ENCODE measurements at regions not wholly inside any gene's neighbourhood (a gene's known extent, or its start where the extent isn't known, plus 50 kb on each side); places are given as distances from the start of the nearest gene placed in this dataset.

GRCh38 chr13:44118881-44119280 lies 239.2 kb downstream of the LACC1 start:
- TF ChIP-seq POLR2AphosphoS5 (IDR thresholded peaks at IDR 0.05; ENCODE audit: low read depth, low read length) (no peak), PCBP2 (optimal IDR thresholded peaks at IDR 0.05; ENCODE audit: low read depth, low read length, poor library complexity, severe bottlenecking) (no peak), ZNF274 (CRISPR knock-in tag; IDR thresholded peaks at IDR 0.05) (no peak), FOXM1 (CRISPR knock-in tag; IDR thresholded peaks at IDR 0.05) (no peak), SMC3 (IDR thresholded peaks at IDR 0.05; ENCODE audit: low read length) (no peak), PPARG (CRISPR knock-in tag; conservative IDR thresholded peaks at IDR 0.05) (no peak), EZH2 (conservative IDR thresholded peaks at IDR 0.05; ENCODE audit: low read depth, low read length) (no peak), SRF (IDR thresholded peaks at IDR 0.05; ENCODE audit: low read depth, low read length) (no peak)
- TF ChIP-seq, protein P1, sequence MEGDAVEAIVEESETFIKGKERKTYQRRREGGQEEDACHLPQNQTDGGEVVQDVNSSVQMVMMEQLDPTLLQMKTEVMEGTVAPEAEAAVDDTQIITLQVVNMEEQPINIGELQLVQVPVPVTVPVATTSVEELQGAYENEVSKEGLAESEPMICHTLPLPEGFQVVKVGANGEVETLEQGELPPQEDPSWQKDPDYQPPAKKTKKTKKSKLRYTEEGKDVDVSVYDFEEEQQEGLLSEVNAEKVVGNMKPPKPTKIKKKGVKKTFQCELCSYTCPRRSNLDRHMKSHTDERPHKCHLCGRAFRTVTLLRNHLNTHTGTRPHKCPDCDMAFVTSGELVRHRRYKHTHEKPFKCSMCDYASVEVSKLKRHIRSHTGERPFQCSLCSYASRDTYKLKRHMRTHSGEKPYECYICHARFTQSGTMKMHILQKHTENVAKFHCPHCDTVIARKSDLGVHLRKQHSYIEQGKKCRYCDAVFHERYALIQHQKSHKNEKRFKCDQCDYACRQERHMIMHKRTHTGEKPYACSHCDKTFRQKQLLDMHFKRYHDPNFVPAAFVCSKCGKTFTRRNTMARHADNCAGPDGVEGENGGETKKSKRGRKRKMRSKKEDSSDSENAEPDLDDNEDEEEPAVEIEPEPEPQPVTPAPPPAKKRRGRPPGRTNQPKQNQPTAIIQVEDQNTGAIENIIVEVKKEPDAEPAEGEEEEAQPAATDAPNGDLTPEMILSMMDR (CRISPR knock-in tag; IDR thresholded peaks at IDR 0.05), result no peak
- TF ChIP-seq, protein P2, sequence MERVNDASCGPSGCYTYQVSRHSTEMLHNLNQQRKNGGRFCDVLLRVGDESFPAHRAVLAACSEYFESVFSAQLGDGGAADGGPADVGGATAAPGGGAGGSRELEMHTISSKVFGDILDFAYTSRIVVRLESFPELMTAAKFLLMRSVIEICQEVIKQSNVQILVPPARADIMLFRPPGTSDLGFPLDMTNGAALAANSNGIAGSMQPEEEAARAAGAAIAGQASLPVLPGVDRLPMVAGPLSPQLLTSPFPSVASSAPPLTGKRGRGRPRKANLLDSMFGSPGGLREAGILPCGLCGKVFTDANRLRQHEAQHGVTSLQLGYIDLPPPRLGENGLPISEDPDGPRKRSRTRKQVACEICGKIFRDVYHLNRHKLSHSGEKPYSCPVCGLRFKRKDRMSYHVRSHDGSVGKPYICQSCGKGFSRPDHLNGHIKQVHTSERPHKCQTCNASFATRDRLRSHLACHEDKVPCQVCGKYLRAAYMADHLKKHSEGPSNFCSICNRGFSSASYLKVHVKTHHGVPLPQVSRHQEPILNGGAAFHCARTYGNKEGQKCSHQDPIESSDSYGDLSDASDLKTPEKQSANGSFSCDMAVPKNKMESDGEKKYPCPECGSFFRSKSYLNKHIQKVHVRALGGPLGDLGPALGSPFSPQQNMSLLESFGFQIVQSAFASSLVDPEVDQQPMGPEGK (CRISPR knock-in tag; IDR thresholded peaks at IDR 0.05), result no peak
